ENCODE measurements at regions not wholly inside any gene's neighbourhood (a gene's known extent, or its start where the extent isn't known, plus 50 kb on each side); places are given as distances from the start of the nearest gene placed in this dataset.
A peak's percentile ranks its signal among the peaks of the same experiment; 100 is the strongest.

DNA sequence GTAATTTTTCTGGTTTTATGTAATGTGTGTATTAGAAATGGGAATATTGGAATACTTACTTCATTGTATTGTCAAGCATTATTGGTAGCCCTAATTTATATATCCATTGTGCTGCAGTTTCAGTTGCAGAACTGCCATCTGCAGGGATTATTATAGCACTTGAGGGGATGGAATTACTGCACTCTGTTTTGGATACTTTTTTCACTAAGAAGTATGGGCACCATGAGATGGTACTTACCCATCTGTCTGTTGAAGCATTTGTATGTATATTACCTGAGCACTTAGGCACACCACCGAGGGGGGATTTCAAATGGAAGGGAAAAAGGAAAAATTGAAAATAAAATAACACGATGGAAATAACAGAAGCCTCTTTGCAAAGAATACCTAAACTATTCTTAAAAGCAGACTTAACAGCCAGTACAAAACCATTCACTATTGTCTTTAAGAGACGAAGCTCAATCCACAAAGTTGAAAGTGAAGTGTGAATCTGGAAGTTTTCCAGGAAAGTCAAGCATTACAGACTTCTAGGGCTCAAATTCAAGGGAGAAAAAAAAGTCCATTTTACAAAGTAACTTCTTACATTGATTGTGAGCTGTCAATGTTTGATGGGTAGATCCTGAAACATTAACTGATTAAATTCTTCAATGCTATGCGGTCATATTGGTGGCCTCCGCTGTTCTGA lies 318.7 kb downstream of the SOX4 start:
- H3K9me3 ChIP-seq = no peaks in the 10 kb centered on the region
- no peak overlapping the region for H3K27ac ChIP-seq (replicated peaks in 1 of 4)
- intact Hi-C loops (cut with DNase I) = no loop called here
- H3K4me3 ChIP-seq = no peak overlapping the region
- no peak for DNase-seq (ENCODE audit: extremely low spot score)
- H3K36me3 ChIP-seq = no peaks in the 10 kb centered on the region
- no peak for TF ChIP-seq EP300 (IDR thresholded peaks at IDR 0.05)
- no peak for TF ChIP-seq POLR2AphosphoS5 (IDR thresholded peaks at IDR 0.05)
- TF ChIP-seq, protein P1, sequence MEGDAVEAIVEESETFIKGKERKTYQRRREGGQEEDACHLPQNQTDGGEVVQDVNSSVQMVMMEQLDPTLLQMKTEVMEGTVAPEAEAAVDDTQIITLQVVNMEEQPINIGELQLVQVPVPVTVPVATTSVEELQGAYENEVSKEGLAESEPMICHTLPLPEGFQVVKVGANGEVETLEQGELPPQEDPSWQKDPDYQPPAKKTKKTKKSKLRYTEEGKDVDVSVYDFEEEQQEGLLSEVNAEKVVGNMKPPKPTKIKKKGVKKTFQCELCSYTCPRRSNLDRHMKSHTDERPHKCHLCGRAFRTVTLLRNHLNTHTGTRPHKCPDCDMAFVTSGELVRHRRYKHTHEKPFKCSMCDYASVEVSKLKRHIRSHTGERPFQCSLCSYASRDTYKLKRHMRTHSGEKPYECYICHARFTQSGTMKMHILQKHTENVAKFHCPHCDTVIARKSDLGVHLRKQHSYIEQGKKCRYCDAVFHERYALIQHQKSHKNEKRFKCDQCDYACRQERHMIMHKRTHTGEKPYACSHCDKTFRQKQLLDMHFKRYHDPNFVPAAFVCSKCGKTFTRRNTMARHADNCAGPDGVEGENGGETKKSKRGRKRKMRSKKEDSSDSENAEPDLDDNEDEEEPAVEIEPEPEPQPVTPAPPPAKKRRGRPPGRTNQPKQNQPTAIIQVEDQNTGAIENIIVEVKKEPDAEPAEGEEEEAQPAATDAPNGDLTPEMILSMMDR (IDR thresholded peaks at IDR 0.05) = no peak
- no peak for TF ChIP-seq POLR2A (IDR thresholded peaks at IDR 0.05; ENCODE audit: low read depth)
- 75% methylated on average over 5 of the region's 5 CpGs for WGBS
- H3K4me1 ChIP-seq = peaks cover 5 to 16% (median 12%) of the 10 kb centered on the region in 4 donors
- no peaks in the 10 kb centered on the region for H3K27me3 ChIP-seq

DNA sequence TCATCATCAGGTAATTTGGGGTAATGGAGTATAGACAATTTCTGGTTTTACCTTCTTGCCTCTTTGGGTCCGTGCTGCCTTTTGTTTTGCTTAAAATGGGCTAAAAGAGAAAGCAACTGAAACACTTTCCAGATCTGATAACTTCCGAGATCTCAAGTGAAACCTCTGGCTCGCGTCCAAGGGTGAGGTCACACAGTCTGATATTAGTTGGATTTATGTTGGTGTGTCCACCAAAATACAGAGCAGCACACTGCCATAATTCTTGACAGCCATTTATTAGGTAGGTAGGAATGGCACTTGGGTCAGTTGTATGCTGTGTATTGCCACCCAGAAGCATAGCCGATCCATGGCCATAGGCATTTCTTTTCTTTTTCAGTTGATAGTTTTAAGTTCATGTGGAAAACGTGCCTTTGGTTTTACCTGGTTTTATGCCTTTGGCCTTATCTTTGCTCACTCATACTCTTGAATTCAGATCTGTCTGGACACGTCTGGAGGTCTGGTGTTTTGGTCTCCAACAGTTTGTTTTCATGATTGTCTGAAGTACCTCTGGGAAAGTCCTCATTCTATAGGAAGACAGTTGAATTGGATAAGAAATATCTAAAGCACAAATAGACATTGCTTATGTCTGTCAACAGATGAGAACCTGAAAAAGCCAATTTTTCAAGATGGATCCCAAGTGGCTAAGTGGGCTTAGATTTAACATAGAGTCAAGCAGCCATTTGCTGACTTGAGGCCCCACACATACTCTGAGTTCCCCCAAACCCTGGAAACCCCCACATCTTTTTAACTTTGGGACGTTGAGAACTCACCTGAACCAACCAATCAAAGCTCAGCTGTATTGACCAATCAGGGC lies 320.8 kb downstream of the SOX4 start:
- H3K4me3 ChIP-seq = peak overlapping the region in 1 of 4 donors; percentile 5
- no peak for TF ChIP-seq POLR2A (IDR thresholded peaks at IDR 0.05; ENCODE audit: low read depth)
- TF ChIP-seq, protein P1 (IDR thresholded peaks at IDR 0.05) = no peak
- no peak for TF ChIP-seq EP300 (IDR thresholded peaks at IDR 0.05)
- no peak for TF ChIP-seq POLR2AphosphoS5 (IDR thresholded peaks at IDR 0.05)
- intact Hi-C loops (cut with DNase I) = no loop called here
- H3K9me3 ChIP-seq = no peaks in the 10 kb centered on the region
- H3K4me1 ChIP-seq = peaks cover 5 to 16% (median 12%) of the 10 kb centered on the region in 4 donors
- DNase-seq (ENCODE audit: extremely low spot score) = no peak
- no peak overlapping the region for H3K27ac ChIP-seq (replicated peaks in 1 of 4)
- WGBS = 58% methylated on average over 7 of the region's 8 CpGs
- no peaks in the 10 kb centered on the region for H3K27me3 ChIP-seq
- H3K36me3 ChIP-seq = no peaks in the 10 kb centered on the region

DNA sequence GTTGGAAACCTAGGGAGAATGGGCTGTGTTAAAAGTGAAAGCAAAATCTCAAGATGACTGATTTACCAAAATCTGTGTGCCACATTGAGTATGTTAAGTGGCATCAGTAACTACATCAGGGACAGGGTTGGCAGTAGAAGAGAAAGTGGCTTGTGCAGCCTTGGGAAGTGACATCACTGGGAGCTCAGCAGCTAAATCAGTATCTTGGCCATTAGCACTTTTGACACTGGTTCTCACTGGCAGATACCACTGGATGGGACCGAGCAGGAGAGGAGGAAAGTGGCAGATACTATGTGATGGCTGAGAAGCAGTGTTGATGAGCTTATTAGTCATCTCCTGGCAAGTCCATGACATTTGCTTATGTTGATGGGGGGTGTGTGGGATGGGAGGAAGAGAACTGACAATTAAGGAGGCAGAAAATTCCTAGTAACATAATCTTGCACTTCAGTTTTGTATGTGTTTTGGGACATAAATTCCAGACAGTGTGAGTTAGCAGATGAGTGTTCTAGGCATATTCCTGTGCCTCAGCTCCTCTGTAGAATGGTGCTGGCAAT lies 322.2 kb downstream of the SOX4 start:
- peaks cover 5 to 16% (median 12%) of the 10 kb centered on the region in 4 donors for H3K4me1 ChIP-seq
- H3K27me3 ChIP-seq = no peaks in the 10 kb centered on the region
- no peaks in the 10 kb centered on the region for H3K36me3 ChIP-seq
- H3K9me3 ChIP-seq = no peaks in the 10 kb centered on the region
- H3K27ac ChIP-seq (replicated peaks in 1 of 4) = peak overlapping the region in 3 of 4 donors; percentile 20 to 23 (median 23)
- intact Hi-C loops (cut with DNase I) = no loop called here
- no peak for DNase-seq (ENCODE audit: extremely low spot score)
- WGBS = 27% methylated on average over 1 of the region's 1 CpG
- H3K4me3 ChIP-seq = peak overlapping the region; percentile 13 to 29 (median 24)
- TF ChIP-seq, protein P1 (IDR thresholded peaks at IDR 0.05) = no peak
- TF ChIP-seq POLR2AphosphoS5 (IDR thresholded peaks at IDR 0.05) (no peak), POLR2A (IDR thresholded peaks at IDR 0.05; ENCODE audit: low read depth) (no peak), EP300 (IDR thresholded peaks at IDR 0.05) (no peak)

DNA sequence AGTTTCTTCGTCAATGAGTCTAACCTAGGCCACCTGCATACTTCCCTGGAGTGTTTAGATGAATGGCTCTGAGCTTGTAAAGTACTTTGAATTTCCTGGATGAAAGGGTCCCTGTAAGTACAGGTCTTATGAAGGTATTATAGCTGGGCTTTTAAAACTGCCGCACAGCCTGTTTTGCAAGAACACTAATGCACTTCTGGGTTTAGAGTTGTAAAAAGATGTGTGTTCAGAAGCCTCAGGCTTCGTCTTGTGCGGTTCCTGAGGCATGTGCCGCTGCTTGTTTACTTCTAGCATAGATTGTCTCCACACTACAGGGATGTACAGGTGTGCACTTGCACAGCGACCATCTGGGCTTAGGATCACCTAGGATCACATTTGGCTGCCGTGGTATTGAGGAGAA lies 324.5 kb downstream of the SOX4 start:
- Histone ChIP-seq H3K4me1 (peaks cover 5 to 16% (median 12%) of the 10 kb centered on the region in 4 donors), H3K36me3 (no peaks in the 10 kb centered on the region), H3K27me3 (no peaks in the 10 kb centered on the region), H3K9me3 (no peaks in the 10 kb centered on the region), H3K27ac (replicated peaks in 1 of 4) (no peak overlapping the region), H3K4me3 (no peak overlapping the region)
- intact Hi-C loops (cut with DNase I) = no loop called here
- WGBS = 96% methylated on average over 7 of the region's 7 CpGs
- TF ChIP-seq, protein P1 (IDR thresholded peaks at IDR 0.05) = no peak
- TF ChIP-seq POLR2A (IDR thresholded peaks at IDR 0.05; ENCODE audit: low read depth) (no peak), POLR2AphosphoS5 (IDR thresholded peaks at IDR 0.05) (no peak)
- no peak for DNase-seq (ENCODE audit: extremely low spot score)

Data from esophagus muscularis mucosa (tissue), 4 donors.